ENCODE measurements at regions not wholly inside any gene's neighbourhood (a gene's known extent, or its start where the extent isn't known, plus 50 kb on each side); places are given as distances from the start of the nearest gene placed in this dataset.
A peak's percentile ranks its signal among the peaks of the same experiment; 100 is the strongest.

DNA sequence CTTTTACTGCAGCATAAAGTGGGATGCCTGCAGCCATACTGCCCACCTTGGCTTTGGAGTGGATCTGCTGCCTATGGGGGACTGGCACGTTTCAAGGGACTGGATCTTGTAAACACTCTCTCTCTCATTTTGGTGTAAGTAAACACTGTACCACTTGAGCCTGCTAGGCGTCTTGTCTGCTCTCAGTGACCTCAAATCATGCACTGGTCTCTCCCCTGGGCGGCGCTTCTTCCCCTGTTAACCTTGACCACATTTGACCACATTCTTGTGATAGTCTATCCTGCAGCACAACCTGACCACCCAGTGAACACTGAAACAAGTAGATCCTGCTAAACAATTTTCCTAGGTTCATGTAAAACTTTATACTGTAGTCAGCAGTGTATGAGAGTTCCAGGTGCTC is 82.6 kb upstream of the HNMT start:
- Mint-ChIP-seq H3K36me3 (ENCODE audit: low read depth) (no peaks in the 10 kb centered on the region), H3K9me3 (no peaks in the 10 kb centered on the region), H3K27me3 (no peaks in the 10 kb centered on the region), H3K4me3 (no peak overlapping the region), H3K27ac (no peak overlapping the region), H3K4me1 (ENCODE audit: low read depth) (no peaks in the 10 kb centered on the region)
- ATAC-seq (no peak), DNase-seq (no peak)
- no peak for TF ChIP-seq CTCF (IDR thresholded peaks at IDR 0.05)
- CTCF ChIA-PET: no interaction called here
- POLR2A ChIA-PET: no interaction called here
- intact Hi-C loops (cut with micrococcal nuclease): no loop called here

GRCh38 chr2:137886083-137886831 is 78.0 kb upstream of the HNMT start:
- H3K4me1 Mint-ChIP-seq (ENCODE audit: low read depth): no peaks in the 10 kb centered on the region
- H3K27me3 Mint-ChIP-seq: no peaks in the 10 kb centered on the region
- ATAC-seq (no peak), DNase-seq (no peak)
- H3K27ac Mint-ChIP-seq: no peak overlapping the region
- intact Hi-C loops (cut with micrococcal nuclease): no loop called here
- TF ChIP-seq CTCF (IDR thresholded peaks at IDR 0.05): no peak
- POLR2A ChIA-PET: interaction anchor here (0.6 kb wide), 1 partner anchor 520 kb away, joined by 3 read pairs; no protein-coding TSS in a partner anchor
- no peaks in the 10 kb centered on the region for H3K36me3 Mint-ChIP-seq (ENCODE audit: low read depth)
- H3K4me3 Mint-ChIP-seq: no peak overlapping the region
- CTCF ChIA-PET: interaction anchor here (1.3 kb wide), 1 partner anchor 10 kb away, joined by 3 read pairs; no protein-coding TSS in a partner anchor
- H3K9me3 Mint-ChIP-seq: no peaks in the 10 kb centered on the region

- ChIA-PET CTCF (interaction anchor here (1.3 to 2.0 kb wide), 3 partner anchors 23 to 898 kb away, joined by 4 to 7 read pairs (median 5); no protein-coding TSS in a partner anchor), POLR2A (no interaction called here)
- Mint-ChIP-seq H3K4me1 (ENCODE audit: low read depth) (no peaks in the 10 kb centered on the region), H3K4me3 (no peak overlapping the region), H3K27ac (no peak overlapping the region), H3K27me3 (peaks cover 2% of the 10 kb centered on the region), H3K36me3 (ENCODE audit: low read depth) (no peaks in the 10 kb centered on the region), H3K9me3 (no peaks in the 10 kb centered on the region)
- TF ChIP-seq CTCF (IDR thresholded peaks at IDR 0.05): no peak
- DNase-seq: peak; percentile 19
- ATAC-seq: no peak
- intact Hi-C loops (cut with micrococcal nuclease): no loop called here
Measured at GRCh38 chr2:137888845-137889244, 75.4 kb upstream of the HNMT start.

- H3K36me3 Mint-ChIP-seq (ENCODE audit: low read depth): no peaks in the 10 kb centered on the region
- H3K4me3 Mint-ChIP-seq: no peak overlapping the region
- no peak overlapping the region for H3K27ac Mint-ChIP-seq
- no peak for ATAC-seq
- peaks cover 2% of the 10 kb centered on the region for H3K27me3 Mint-ChIP-seq
- H3K4me1 Mint-ChIP-seq (ENCODE audit: low read depth): no peaks in the 10 kb centered on the region
- intact Hi-C loops (cut with micrococcal nuclease): no loop called here
- CTCF ChIA-PET: no interaction called here
- H3K9me3 Mint-ChIP-seq: no peaks in the 10 kb centered on the region
- DNase-seq: no peak
- POLR2A ChIA-PET: no interaction called here
- no peak for TF ChIP-seq CTCF (IDR thresholded peaks at IDR 0.05)
Measured at GRCh38 chr2:137892739-137893138, 71.5 kb upstream of the HNMT start.

DNA sequence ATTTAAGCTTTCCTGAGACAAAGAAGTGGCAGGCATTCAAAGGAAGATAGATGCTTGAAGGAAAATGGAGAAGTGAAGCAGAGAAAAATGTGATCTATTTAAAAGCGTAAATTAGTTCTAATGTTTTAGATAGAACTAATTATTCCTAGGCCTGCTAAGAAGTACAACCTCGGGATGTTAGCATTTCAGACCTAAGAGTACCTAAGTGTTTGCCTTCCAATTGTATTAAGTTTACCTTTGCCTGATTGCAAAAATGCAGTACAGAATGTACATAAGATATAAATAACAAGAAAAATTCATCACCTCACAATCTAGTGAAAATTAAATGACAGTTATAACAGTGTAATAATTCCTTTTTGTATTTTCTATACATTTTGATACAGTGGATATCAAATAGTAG is 71.1 kb upstream of the HNMT start:
- CTCF ChIA-PET: no interaction called here
- POLR2A ChIA-PET: no interaction called here
- H3K27ac Mint-ChIP-seq: no peak overlapping the region
- no peak for DNase-seq
- H3K4me1 Mint-ChIP-seq (ENCODE audit: low read depth): no peaks in the 10 kb centered on the region
- TF ChIP-seq CTCF (IDR thresholded peaks at IDR 0.05): no peak
- H3K36me3 Mint-ChIP-seq (ENCODE audit: low read depth): no peaks in the 10 kb centered on the region
- intact Hi-C loops (cut with micrococcal nuclease): no loop called here
- H3K4me3 Mint-ChIP-seq: no peak overlapping the region
- no peak for ATAC-seq
- H3K27me3 Mint-ChIP-seq: peaks cover 2% of the 10 kb centered on the region
- H3K9me3 Mint-ChIP-seq: no peaks in the 10 kb centered on the region

All from activated CD8-positive, alpha-beta T cell treated with anti-CD3 and anti-CD28 coated beads for 36 hours (primary cell).